RWPE2 (cell line): ENCODE measurements at regions not wholly inside any gene's neighbourhood (a gene's known extent, or its start where the extent isn't known, plus 50 kb on each side); places are given as distances from the start of the nearest gene placed in this dataset.

Experiments
- ATAC-seq: fragments of 200-7000 bp; cut with Tn5 transposase; 3 replicates; pipeline ENCODE4 v1.9.1; 2021; ENCODE audit warnings: low read depth
- DNase-seq: peaks from one replicate; pipeline ENCODE4 v3.0.0-alpha.2; 2020; ENCODE audit warnings: low spot score
- H3K27ac ChIP-seq: fragments of 450-650 bp; 2 replicates; pipeline ENCODE4 v1.5.1; 2017; ENCODE audit warnings: mild to moderate bottlenecking; ENCODE audit not compliant: poor library complexity, severe bottlenecking
- H3K27me3 ChIP-seq: fragments of 250-450 bp; sonication (Bioruptor Pico); 2 replicates; pipeline ENCODE4 v1.5.1; 2021; ENCODE audit warnings: mild to moderate bottlenecking, moderate library complexity; ENCODE audit not compliant: insufficient read depth, poor library complexity, severe bottlenecking
- H3K36me3 ChIP-seq: fragments of 250-450 bp; sonication (Bioruptor Pico); 2 replicates; pipeline ENCODE4 v1.5.1; 2020; ENCODE audit warnings: low read depth, mild to moderate bottlenecking, moderate library complexity
- H3K4me1 ChIP-seq: fragments of 250-450 bp; sonication (Bioruptor Pico); 2 replicates; pipeline ENCODE4 v1.5.1; 2021; ENCODE audit warnings: mild to moderate bottlenecking, moderate library complexity; ENCODE audit not compliant: insufficient read depth, poor library complexity, severe bottlenecking
- H3K4me3 ChIP-seq: fragments of 250-450 bp; sonication (Bioruptor Pico); 2 replicates; pipeline ENCODE4 v1.5.1; 2021; ENCODE audit warnings: mild to moderate bottlenecking, moderate library complexity; ENCODE audit not compliant: severe bottlenecking
- H3K9me3 ChIP-seq: fragments of 250-450 bp; sonication (Bioruptor Pico); 2 replicates; pipeline ENCODE4 v1.5.1; 2021; ENCODE audit warnings: mild to moderate bottlenecking, moderate library complexity; ENCODE audit not compliant: severe bottlenecking
- CTCF ChIP-seq: fragments of 450-650 bp; IDR thresholded peaks from one replicate; pipeline ENCODE4 v1.5.1; 2017; ENCODE audit warnings: mild to moderate bottlenecking, moderate library complexity; ENCODE audit not compliant: poor library complexity, severe bottlenecking

- Histone ChIP-seq H3K27ac (no peak overlapping the region), H3K9me3 (no peaks in the 10 kb centered on the region), H3K36me3 (no peaks in the 10 kb centered on the region), H3K4me3 (no peak overlapping the region), H3K4me1 (peaks cover 6% of the 10 kb centered on the region), H3K27me3 (no peaks in the 10 kb centered on the region)
- TF ChIP-seq CTCF: no peak
- DNase-seq (no peak), ATAC-seq (no peak)
Measured at GRCh38 chr5:71894091-71894490, 175.0 kb downstream of the CARTPT start.

GRCh38 chr5:71895546-71895945 is 176.5 kb downstream of the CARTPT start:
- no peak for ATAC-seq
- H3K27ac ChIP-seq: no peak overlapping the region

GRCh38 chr5:71899865-71900342 is 180.8 kb downstream of the CARTPT start:
- Histone ChIP-seq H3K9me3 (no peaks in the 10 kb centered on the region), H3K27me3 (no peaks in the 10 kb centered on the region), H3K4me3 (no peak overlapping the region), H3K27ac (peak overlapping the region; percentile 47), H3K4me1 (peaks cover 9% of the 10 kb centered on the region), H3K36me3 (no peaks in the 10 kb centered on the region)
- ATAC-seq: peak; percentile 79
- no peak for TF ChIP-seq CTCF
- no peak for DNase-seq

More at GRCh38 chr5:71895546-71895945, 176.5 kb downstream of the CARTPT start:
- H3K4me3 ChIP-seq: no peak overlapping the region
- H3K9me3 ChIP-seq: no peaks in the 10 kb centered on the region
- TF ChIP-seq CTCF: no peak
- peaks cover 14% of the 10 kb centered on the region for H3K4me1 ChIP-seq
- DNase-seq: no peak
- no peaks in the 10 kb centered on the region for H3K36me3 ChIP-seq
- no peaks in the 10 kb centered on the region for H3K27me3 ChIP-seq

DNA sequence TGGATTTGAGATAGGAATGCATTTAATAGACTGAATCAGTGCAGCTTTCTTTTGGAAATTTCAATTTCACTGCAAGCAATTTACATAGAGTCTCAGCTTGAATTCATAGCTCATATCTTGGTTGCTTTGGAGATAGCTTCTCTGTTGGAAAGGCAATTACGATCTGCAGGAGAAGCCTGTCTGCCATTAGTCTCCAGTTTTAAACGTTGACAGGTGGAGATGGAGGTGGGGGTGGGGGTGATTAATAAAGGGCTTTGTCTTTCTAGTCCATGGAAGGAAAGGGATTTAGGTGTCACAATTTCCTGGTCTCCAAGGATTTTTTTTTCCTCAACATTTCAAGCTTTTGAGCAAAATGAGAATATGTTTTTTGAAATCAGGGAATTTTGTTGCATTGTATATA is 184.7 kb downstream of the CARTPT start:
- DNase-seq (no peak), ATAC-seq (no peak)
- H3K4me3 ChIP-seq: no peak overlapping the region
- peaks cover 20% of the 10 kb centered on the region for H3K4me1 ChIP-seq
- H3K9me3 ChIP-seq: no peaks in the 10 kb centered on the region
- no peak for TF ChIP-seq CTCF
- H3K27ac ChIP-seq: no peak overlapping the region
- H3K36me3 ChIP-seq: no peaks in the 10 kb centered on the region
- H3K27me3 ChIP-seq: no peaks in the 10 kb centered on the region

DNA sequence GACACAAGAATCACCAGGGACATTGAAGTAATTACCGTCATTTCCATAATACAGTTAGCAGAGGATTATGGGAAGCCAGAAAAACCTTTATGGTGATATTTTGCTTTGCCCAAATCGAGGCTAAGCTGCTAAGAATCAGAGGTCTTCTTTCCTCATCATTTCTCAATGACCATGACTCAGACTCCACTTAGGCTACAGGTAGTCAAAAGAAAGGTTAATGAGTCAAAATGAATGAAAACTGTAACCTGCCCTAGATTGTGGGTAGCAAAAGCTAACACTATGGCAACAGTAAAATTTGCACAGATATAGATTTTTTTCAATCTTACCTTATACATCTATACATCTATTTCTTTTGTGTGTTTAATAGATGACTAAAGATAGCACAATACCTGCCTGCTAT is 185.8 kb downstream of the CARTPT start:
- Histone ChIP-seq H3K27me3 (no peaks in the 10 kb centered on the region), H3K9me3 (no peaks in the 10 kb centered on the region), H3K4me3 (no peak overlapping the region), H3K36me3 (no peaks in the 10 kb centered on the region), H3K27ac (no peak overlapping the region), H3K4me1 (peaks cover 19% of the 10 kb centered on the region)
- ATAC-seq (peak; percentile 52; the same call in 2 of the 3 replicates), DNase-seq (no peak)
- no peak for TF ChIP-seq CTCF
